ENCODE measurements at regions not wholly inside any gene's neighbourhood (a gene's known extent, or its start where the extent isn't known, plus 50 kb on each side); places are given as distances from the start of the nearest gene placed in this dataset.

GRCh38 chr4:43148481-43148880 is 256.0 kb downstream of the GRXCR1 start:
- no peak for TF ChIP-seq CTCF (IDR thresholded peaks at IDR 0.05)
- TF ChIP-seq POLR2A (IDR thresholded peaks at IDR 0.05): no peak
- no peak for TF ChIP-seq POLR2AphosphoS5 (IDR thresholded peaks at IDR 0.05)
